HG03565 (cell line): ENCODE measurements at regions not wholly inside any gene's neighbourhood (a gene's known extent, or its start where the extent isn't known, plus 50 kb on each side); places are given as distances from the start of the nearest gene placed in this dataset.
"Not testable (repeated sequence)": the region's sequence is repeated elsewhere in the genome, so short reads cannot be mapped to it uniquely, and the experiment has no call there.

Source experiments
- ATAC-seq: cut with Tn5 transposase; IDR thresholded peaks from one replicate; pipeline ENCODE4 v1.9.1; 2021; ENCODE audit warnings: mild to moderate bottlenecking, moderate library complexity; ENCODE audit not compliant: unreplicated experiment

- no peak for ATAC-seq
Measured at GRCh38 chr5:155595791-155596190, 582.2 kb downstream of the KIF4B start.

- ATAC-seq = no peak
Measured at GRCh38 chr5:155598552-155598951, 585.0 kb downstream of the KIF4B start.

- no peak for ATAC-seq
Measured at GRCh38 chr5:155605920-155606319, 592.4 kb downstream of the KIF4B start.

- peak; percentile 71 for ATAC-seq
Measured at GRCh38 chr5:155616779-155617392, 603.3 kb downstream of the KIF4B start.

- ATAC-seq = no peak
Measured at GRCh38 chr5:155619688-155620087, 606.1 kb downstream of the KIF4B start.

- no peak for ATAC-seq
Measured at GRCh38 chr5:155620821-155621410, 607.4 kb downstream of the KIF4B start.

GRCh38 chr5:155624597-155625241 is 611.2 kb downstream of the KIF4B start:
- ATAC-seq = no peak

GRCh38 chr5:155625315-155625714 is 611.8 kb downstream of the KIF4B start:
- no peak for ATAC-seq

- no peak for ATAC-seq
Measured at GRCh38 chr5:155625897-155626543, 612.5 kb downstream of the KIF4B start.

GRCh38 chr5:155626592-155626991 is 613.0 kb downstream of the KIF4B start:
- no peak for ATAC-seq

- ATAC-seq = no peak
Measured at GRCh38 chr5:155628346-155628745, 614.8 kb downstream of the KIF4B start.

GRCh38 chr5:155629597-155629996 is 616.0 kb downstream of the KIF4B start:
- ATAC-seq = no peak

GRCh38 chr5:155631116-155631515 is 617.6 kb downstream of the KIF4B start:
- ATAC-seq = no peak

GRCh38 chr5:155633338-155633957 is 619.9 kb downstream of the KIF4B start:
- ATAC-seq = no peak

GRCh38 chr5:155649666-155650065 is 636.1 kb downstream of the KIF4B start:
- no peak for ATAC-seq

GRCh38 chr5:155655569-155655968 is 642.0 kb downstream of the KIF4B start:
- ATAC-seq = no peak

GRCh38 chr5:155661859-155662258 is 648.3 kb downstream of the KIF4B start:
- no peak for ATAC-seq

GRCh38 chr5:155665361-155665760 is 651.8 kb downstream of the KIF4B start:
- ATAC-seq = no peak

- not testable (repeated sequence) for ATAC-seq
Measured at GRCh38 chr5:155672001-155672400, 655.0 kb upstream of the SGCD start.

GRCh38 chr5:155676967-155677366 is 650.0 kb upstream of the SGCD start:
- ATAC-seq = peak; percentile 81

GRCh38 chr5:155678371-155678770 is 648.6 kb upstream of the SGCD start:
- ATAC-seq = no peak
